Hematopoietic multipotent progenitor cell treated with erythropoietin and hydrocortisone succinate and interleukin-3 and kit ligand, for 4 days (in vitro differentiated cells): ENCODE measurements at regions not wholly inside any gene's neighbourhood (a gene's known extent, or its start where the extent isn't known, plus 50 kb on each side); places are given as distances from the start of the nearest gene placed in this dataset.
"Not testable (repeated sequence)": the region's sequence is repeated elsewhere in the genome, so short reads cannot be mapped to it uniquely, and the experiment has no call there.

Source experiments
- DNase-seq: peaks from one replicate; pipeline ENCODE4 v3.0.0-alpha.2; 2015

DNA sequence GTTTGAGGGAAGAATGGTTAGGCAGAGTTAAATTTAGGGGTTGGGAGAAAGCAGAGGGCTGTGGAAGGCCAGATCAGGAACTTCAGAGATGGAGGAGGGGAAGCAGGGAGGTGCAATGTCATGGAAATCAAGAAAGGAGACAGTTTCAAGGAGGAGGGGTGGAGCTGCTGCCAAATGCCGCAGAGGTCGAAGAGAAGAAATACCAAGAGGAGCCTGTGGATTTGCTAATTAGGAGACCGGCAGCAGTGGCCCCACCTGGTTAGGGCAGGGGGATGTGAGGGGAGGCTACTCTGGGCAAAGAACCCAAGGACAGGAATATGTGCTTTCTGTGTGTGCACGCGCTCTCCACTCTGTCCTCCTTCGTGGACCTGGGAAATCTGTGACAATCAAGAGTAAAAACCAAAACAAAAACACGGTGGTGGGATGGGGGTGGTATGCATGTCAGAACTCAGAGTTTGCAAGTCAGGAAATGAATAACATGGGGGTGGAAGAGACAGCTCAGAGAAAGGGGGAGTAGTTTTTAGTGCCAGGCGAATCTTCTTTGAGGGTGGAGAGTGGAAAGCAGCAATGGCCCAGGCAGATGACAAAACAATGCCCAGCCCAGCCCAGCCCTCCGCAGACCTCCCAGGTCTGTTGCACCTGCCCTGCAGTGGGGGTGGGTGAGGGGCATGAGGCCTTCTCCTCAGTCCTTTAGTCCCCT lies 102.9 kb upstream of the PAX2 start:
- DNase-seq: no peak

DNA sequence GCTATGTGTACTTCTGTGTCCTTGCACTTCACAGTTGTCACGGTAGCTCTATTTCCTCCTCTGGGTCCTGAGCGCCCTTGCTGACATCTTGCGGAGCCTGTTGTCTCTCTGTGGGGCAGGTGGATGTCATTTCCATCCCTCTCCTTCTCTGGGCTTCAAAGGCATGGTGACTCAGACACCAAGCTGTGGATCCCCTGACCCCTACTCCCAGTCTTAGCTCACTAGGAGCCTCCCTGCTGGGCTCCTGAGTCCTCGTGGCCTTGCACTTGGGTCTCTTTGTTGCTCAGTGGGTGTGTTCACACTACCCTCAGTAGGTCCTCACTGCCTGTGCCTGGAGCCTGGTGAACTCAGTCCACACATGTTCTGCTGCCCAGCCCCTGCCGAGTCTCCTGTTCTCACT lies 100.3 kb upstream of the PAX2 start:
- no peak for DNase-seq

DNA sequence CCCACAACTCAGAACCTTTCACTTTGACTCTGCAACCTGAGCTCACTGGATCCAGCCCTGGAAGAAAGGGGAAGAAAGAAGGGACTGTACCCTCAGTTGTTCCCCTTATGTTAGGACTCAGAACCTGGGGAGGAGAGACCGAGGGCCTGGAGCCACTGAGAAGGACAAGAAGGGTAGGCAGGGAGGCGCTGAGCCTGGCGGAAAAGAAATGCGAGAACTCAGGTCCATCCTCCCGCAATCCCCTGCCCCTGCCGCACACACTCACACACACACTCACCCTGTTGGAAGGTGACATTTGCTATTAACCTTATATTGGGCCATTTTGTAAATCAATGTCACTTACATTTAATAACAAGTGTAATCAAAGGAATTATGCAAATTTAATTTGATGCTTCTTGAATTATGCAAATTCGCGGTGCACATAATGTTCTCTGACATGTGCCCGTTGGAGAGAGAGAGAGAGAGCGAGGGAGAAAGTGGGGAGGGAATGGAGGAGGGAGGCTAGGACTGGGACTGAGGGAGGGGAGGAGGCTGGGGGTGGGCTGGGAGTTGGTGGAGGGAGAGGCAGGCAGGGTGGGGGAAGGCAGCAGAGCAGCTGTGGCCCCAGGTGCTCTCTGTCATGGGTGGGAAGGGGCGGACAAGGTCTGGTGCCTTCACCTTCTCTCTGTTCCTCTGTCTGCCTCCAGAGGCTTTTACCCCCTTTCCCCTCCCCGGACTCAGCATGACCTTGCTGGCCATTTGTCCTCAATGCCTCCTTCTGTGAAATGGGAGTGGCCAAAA lies 99.6 kb upstream of the PAX2 start:
- DNase-seq: no peak

DNA sequence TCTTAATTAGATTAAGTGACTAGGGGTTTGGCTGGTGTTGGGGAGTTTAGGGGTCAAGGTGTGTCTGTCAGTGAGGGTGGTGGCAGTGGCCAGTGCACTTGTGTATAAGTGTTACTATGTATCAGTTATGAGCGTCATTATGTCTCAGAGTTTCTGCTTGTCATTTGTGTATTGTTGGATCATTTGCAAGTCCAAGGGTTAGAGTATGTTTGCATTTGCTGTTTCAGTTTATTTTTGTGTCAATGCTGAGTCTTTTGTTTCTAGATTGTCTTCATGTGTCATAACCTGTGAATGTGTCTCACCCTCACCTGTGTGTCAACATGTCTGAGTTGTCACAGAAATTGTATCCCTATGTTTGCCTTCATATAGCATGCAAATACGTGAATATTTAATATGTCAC lies 97.5 kb upstream of the PAX2 start:
- no peak for DNase-seq

DNA sequence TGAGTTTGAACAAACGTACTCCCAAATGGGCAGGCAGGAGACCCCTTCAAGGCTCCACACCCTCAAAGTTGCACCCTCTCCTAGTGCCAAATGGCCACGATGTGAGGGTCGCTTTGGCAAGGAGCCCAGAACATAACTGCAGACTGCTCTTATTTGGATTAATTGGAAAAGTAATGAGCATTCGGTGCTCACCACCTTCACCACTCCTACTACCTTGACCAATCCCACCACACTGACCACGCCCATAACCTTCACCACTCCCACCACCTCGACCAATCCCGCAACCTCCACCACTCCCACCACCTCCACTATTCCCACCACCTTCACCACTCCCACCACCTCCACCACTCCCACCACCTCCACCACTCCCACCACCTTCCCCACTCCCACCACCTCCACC lies 94.7 kb upstream of the PAX2 start:
- no peak for DNase-seq

DNA sequence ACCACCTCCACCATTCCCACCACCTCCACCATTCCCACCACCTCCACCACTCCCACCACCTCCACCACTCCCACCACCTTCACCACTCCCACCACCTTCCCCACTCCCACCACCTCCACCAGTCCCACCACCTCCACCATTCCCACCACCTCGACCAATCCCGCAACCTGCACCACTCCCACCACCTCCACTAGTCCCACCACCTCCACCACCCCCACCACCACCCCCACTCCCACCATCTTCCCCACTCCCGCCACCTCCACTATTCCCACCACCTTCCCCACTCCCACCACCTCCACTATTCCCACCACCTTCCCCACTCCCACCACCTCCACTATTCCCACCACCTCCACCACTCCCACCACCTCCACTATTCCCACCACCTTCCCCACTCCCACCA lies 94.3 kb upstream of the PAX2 start:
- DNase-seq: not testable (repeated sequence)

DNA sequence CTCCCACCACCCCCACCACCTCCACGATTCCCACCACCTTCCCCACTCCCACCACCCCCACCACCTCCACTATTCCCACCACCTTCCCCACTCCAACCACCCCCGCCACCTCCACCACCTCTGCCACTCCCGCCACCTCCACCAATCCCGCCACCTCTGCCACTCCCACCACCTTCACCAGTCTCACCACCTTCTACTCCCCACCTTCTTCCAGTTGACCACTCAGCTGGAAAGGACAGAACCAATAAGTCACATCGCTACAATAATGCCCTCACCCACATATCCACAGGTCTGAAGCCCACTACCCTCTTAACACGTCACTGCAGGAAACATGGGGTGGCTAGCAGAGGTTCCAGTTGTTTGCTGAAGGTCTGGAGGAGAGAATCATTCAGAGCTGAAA lies 93.5 kb upstream of the PAX2 start:
- DNase-seq: no peak

DNA sequence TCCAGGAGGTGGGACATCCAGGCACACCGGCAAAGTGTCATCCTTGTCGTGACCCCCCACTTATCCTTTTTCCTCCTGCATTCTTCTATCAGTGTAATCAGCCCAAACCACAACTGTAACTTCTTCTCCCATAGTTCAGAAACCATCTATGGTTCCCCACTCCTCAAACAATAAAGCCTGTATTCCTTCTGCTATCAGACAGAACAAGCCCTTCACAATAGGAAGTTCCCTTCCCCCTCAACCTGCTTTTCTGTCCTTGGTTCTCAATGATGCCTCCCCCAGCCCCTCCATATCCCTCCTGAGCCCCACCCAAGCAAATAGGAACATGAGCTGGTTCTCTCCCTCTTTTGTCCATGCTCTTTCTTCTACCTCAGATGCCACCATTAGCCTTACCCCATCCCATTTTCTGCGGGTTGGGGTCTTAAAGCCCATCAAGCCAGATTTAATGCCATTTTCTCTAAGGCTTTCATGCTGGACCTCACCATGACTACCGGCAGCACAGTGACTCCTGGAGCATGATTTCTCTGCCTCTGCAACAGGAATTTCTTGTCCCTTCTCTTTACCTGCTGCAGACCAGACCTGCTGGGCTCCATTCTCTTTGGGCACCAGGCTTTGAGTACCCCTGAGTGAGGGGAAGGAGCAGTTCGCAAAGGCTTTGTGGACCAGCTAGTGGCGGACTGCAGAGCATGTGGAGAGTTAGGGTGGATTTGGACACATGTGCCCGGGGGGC lies 92.8 kb upstream of the PAX2 start:
- no peak for DNase-seq

DNA sequence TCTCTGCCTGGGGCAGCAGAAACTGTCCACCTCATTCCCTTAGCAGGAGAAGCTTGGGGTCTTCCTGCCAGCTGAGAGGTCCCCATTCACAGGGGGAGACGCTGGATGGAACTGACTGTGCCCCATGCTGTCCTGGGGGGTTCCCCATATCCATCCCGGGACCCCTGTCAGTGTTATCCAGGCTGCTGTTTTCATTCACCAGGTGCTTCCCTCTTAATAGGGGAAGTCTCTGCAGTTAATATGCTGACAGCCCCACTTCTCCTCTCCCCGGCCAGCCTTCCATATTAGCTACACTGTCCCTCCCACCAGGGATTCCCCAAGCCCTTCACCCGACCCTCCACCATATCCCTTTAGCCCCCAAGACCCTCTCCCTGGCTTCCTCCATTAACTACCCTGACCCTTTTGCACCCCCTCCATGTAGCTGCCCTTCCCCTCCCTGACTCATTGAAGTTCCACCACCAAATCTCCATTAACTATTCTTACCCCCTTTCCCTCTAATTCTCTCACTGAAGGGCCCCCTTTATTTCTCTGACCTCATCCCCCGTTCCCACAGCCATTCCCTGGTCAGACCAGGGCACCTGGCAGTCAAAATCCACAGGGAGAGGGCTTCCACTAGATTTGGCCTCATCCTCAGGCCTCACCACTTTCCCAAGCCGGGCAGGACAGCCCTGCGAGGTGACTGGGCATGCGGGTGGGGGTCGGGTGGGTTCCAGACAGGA lies 92.0 kb upstream of the PAX2 start:
- DNase-seq: no peak

DNA sequence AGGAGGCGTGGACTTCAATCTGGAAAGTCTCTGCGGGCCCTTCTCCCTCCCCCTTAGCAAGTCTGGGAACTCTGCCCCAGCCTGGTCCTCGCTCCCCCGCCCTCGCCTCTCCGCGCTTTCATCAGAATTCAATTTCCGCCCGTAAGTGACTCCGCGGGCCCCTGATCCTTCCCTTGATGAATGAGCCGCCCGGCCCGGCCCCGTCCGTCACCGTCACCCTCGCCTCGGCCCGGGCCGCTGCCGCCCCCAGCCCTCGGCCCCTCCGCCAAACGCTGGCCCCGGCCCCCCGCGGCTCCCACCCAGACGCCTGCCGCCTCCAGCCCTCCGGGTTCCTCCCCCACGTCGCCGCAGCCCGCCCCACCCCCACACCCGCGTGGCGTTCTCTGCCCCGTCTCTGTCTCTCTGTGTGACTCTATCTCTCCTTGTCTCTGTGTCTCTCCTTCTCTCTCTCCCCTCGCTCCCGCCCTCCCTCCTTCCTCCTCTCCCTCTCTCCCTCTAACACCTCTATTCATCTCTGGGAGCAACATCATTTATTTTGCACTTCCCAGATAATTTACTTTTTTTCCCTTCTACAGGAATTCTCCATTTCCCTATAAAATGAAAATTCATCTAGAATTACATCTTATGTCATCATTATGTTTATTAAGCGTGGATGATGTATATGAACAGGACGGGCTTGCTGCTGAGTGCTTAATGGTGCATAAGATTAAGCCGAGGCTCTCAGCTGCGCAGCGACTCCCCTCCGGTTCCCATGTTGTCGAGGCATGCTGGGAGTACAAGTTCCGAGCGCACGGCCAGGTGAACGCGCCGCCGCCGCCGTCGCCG lies 91.2 kb upstream of the PAX2 start:
- DNase-seq: peak; percentile 37

DNA sequence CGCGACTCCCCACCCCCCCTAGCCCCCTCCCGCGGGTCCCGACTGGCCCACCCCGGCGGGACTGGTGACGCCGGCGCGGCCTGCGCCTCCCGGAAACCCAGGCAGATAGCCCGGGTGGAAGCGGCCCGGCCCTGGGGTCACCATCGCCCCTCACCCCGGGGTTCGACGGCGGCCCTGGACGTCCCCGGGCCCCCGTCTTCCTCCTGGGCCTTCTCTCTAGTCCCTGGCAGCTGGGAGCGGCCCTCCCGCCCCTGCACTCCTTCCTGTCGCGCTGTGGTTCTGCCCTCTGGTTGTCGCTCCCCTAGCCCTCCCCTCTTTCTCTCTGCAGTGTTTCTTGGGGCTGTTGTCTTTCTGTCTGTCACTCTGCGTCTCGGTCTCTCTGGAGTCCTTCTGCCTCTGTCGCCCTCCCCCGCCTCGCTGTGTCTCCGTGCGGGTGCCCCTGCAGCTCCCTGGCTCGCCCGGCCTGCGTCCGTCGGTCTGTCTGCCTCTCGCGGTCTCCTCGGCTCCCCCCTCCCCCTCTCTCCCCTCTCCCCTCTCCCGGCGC lies 90.5 kb upstream of the PAX2 start:
- peak; percentile 29 for DNase-seq

DNA sequence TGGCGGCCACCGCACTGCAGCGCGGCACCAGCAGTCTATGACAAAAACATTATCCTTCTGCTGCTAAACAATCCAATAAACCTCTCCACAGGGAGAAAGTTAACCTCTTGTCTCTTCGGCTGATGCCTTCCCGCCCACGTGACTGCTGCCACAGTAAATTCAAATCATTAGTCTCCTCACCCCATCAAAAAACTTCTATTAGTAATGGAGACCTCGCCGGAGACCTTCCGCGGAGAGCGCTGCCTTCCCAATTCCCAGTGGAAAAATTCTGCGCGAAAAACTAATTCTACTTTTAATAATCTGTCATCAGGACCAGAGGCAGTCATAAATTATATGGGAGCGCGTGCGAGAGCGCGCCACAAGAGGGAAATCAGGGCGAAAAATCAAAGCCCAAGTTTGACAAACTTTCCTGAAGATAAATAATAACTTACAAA lies 90.0 kb upstream of the PAX2 start:
- DNase-seq: no peak

DNA sequence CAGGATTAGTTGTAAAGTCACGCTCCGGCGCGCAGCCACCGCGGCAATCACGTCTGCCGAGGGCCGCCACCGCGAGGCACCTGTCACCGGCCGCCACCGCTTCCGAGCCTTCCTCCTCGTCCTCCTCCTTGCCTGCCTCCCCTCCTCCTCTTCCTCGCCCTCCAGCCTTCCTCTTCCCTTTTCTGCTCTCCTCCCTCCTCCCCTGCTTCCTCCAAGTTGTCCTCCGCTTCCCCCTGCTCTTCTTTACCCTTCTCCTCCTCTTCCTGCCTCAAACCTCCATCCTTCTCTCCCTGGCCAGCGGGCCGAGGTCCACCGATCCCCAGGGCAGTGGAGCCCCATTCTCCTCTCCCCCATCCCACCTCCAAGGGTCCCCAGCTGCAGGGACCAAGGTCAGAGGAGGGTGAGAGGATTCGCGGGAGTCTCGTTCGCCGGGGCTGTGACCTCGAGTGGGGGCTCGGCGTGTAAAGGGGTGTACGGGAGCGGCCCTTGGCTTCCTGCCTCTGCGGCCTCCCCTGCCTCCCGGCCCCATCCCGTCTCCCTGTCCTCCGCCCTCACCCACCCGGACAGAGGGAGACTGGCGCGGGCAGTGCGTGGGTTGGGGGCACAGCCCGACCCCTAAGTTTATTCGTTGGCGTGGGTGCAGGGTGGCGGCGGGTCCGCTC lies 89.5 kb upstream of the PAX2 start:
- DNase-seq: no peak

DNA sequence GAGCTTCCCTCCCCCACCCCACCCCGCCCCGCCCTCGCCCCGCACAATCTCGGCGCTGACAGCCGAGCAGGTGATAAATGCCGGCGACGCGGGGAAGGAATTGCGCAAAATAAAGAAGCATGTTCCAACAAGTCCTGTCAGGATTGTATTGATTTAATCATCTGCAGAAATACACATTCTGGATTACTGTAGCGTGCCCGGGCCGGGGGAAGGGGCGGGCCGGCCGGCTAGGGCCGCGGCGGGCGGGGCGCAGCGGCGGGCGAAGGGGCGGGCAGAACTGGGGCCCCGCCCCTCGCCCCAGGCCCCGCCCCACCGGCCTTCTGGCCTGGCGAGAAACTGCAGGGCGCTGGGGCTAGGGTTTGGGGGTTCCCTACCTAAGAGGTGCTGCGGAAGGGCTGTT lies 88.9 kb upstream of the PAX2 start:
- DNase-seq: peak; percentile 19

DNA sequence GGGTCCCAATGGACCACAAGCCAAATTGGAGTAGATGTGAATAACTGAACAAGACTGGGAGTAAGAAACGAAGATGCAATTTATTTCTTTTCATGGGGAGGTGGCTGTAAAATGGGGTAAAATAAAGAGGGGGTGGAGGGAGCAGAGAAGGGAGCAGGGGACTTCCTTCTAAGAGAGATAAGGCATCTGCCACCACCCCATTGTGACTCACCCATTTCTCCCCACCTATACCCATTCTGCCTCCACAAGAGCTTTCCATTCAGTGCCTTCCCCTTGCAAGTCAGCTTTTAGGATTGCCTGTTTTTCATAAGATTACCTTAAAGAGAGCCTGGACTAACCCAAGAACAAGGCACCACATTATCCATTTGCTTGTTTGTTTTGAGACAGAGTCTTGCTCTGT lies 87.1 kb upstream of the PAX2 start:
- no peak for DNase-seq

DNA sequence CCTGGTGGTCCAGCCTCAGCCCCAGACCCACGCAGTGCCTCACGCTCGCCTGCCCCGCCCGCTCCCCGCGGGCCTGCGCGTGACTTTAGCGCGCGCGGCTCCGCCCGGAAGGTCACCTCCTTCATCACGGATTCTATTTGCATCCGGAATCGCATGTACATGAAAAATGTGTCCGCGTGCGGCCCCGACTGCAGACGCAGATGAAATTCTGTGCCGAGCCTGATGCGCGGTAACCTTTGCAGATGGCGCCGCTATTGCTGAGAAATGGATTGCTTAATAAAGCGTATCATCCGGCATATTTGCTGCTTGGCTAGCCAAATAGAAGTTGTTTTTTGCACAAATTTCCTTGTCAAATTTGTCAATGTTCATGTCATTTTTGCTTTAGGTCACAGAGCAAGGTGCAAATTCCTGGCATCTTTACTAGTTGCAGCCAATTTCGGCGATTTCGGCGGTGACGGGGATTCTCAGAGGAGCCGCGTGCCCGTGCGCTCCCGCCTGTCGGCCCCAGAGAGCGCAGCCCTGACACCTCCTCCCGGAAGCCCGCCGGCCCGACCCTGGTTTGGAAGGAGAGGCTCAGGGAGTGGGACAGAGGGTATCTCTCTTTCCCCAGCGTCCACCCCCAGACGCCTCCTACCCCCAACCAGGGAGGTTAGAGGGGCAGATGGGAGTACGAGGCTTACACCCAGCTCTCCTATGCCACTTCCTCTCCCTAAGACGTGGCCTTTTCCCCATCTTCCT lies 85.9 kb upstream of the PAX2 start:
- peak; percentile 20 for DNase-seq

DNA sequence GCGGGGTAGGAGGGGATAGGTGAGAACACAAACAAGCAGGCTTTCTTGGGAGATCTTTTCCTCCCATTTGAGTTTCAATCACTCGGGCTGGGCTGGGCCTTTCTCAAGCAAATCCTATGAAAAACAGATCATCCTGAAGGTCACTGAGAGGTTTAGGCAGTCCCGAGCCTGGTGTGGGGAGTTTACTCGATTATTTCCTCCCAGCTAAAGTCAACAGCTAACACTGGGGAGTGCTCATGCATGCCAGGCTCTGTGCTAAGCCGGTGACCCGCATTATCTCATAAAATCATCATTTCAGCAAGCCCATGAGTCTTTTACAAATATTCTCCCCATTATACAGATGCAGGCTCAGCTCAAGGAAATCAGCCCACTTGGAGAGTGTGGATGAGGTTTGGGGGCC lies 85.0 kb upstream of the PAX2 start:
- DNase-seq: no peak

DNA sequence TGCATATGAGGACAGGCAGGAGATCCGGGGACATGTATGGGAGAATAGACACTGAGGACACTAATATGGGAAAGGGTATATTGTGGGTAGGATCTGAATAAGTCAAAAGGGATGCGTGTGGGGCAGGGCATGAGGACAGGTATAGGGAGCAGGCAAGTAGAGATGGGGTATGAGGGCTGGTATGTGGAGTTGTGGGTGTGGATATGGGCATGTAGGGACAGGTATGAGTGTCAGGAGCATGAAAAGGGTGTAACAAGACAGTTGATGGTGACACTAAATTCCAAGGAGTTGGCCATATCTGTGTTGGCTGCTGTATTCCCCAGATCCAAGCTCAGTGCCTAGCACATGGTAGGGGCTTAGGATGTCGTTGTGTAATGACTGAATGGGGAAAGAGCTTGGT lies 84.4 kb upstream of the PAX2 start:
- no peak for DNase-seq

DNA sequence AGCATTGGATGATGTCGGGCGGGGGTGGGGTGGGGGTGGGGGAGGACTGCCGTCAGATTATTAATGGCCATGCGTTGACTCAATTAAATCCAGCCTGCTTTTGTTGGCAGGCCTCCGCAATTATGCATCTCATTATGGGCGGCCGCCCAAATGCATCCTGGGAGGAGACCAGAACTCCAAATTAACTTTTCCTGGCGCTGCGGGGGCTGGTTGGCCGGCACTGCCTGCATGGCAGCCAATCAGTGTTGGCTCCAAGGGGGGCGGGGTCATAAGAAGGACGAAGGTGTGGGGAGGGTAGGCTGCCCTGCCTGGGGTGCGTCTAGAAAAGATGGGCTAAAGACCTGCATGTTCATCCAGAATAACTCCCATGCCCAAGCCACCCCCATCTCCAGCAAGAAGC lies 83.9 kb upstream of the PAX2 start:
- DNase-seq: no peak

DNA sequence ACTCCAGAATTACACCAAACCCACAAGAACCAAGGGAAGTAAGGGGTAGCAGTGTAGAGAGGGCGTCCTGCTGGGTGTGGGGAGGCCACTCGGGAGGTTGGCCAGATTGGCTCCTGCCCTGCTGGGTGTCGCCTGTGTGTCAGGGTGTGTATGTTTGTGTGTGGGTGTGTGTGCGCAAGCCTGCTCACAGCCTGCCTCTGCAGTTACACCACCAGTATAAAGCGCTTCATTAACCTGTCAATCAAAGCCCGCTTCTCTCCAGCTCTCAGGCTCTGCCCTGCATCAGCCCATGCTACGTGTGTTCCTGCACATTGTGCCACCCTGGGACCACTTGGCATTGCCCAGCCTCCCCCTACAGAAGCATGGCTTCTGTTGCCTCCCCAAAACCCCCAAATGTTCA lies 83.3 kb upstream of the PAX2 start:
- DNase-seq: no peak
